ENCODE measurements at regions not wholly inside any gene's neighbourhood (a gene's known extent, or its start where the extent isn't known, plus 50 kb on each side); places are given as distances from the start of the nearest gene placed in this dataset.

DNA sequence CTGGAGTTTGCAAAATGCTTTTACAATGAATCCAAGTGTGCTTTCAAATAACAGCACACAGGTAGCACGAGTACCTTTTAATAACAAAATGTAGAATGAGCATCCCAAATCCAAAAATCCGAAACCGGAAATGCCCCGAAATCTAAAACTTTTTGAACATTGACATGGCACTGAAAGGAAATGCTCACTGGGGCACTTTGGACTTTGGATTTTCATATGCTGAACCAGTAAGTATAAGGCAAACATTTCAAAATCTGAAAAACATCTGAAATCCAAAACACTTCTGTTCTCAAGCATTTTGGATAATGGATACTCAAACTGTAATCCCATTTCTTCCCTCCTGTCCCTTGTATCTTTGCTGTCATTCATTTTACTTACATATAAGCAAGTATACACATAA is 50.1 kb downstream of the GCNT4 start:
- TF ChIP-seq, protein P1, sequence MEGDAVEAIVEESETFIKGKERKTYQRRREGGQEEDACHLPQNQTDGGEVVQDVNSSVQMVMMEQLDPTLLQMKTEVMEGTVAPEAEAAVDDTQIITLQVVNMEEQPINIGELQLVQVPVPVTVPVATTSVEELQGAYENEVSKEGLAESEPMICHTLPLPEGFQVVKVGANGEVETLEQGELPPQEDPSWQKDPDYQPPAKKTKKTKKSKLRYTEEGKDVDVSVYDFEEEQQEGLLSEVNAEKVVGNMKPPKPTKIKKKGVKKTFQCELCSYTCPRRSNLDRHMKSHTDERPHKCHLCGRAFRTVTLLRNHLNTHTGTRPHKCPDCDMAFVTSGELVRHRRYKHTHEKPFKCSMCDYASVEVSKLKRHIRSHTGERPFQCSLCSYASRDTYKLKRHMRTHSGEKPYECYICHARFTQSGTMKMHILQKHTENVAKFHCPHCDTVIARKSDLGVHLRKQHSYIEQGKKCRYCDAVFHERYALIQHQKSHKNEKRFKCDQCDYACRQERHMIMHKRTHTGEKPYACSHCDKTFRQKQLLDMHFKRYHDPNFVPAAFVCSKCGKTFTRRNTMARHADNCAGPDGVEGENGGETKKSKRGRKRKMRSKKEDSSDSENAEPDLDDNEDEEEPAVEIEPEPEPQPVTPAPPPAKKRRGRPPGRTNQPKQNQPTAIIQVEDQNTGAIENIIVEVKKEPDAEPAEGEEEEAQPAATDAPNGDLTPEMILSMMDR (IDR thresholded peaks at IDR 0.05), result no peak
- no peak for TF ChIP-seq POLR2AphosphoS5 (IDR thresholded peaks at IDR 0.05; ENCODE audit: low read depth, low read length)
- TF ChIP-seq TCF7L2 (IDR thresholded peaks at IDR 0.05; ENCODE audit: low read depth, low read length), result no peak
- TF ChIP-seq, protein P2, sequence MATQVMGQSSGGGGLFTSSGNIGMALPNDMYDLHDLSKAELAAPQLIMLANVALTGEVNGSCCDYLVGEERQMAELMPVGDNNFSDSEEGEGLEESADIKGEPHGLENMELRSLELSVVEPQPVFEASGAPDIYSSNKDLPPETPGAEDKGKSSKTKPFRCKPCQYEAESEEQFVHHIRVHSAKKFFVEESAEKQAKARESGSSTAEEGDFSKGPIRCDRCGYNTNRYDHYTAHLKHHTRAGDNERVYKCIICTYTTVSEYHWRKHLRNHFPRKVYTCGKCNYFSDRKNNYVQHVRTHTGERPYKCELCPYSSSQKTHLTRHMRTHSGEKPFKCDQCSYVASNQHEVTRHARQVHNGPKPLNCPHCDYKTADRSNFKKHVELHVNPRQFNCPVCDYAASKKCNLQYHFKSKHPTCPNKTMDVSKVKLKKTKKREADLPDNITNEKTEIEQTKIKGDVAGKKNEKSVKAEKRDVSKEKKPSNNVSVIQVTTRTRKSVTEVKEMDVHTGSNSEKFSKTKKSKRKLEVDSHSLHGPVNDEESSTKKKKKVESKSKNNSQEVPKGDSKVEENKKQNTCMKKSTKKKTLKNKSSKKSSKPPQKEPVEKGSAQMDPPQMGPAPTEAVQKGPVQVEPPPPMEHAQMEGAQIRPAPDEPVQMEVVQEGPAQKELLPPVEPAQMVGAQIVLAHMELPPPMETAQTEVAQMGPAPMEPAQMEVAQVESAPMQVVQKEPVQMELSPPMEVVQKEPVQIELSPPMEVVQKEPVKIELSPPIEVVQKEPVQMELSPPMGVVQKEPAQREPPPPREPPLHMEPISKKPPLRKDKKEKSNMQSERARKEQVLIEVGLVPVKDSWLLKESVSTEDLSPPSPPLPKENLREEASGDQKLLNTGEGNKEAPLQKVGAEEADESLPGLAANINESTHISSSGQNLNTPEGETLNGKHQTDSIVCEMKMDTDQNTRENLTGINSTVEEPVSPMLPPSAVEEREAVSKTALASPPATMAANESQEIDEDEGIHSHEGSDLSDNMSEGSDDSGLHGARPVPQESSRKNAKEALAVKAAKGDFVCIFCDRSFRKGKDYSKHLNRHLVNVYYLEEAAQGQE (IDR thresholded peaks at IDR 0.05; ENCODE audit: insufficient read depth in 1 of 2, low read depth in 2 of 2, low read length in 1 of 2), result no peak
- no peak for TF ChIP-seq SIN3A (IDR thresholded peaks at IDR 0.05; ENCODE audit: borderline replicate concordance, insufficient read depth, low read depth, low read length)
- intact Hi-C loops (cut with micrococcal nuclease; ENCODE audit: unreplicated experiment), result no loop called here
- H3K9me3 ChIP-seq (ENCODE audit: control insufficient read depth, insufficient read depth, low read depth, low read length), result no peaks in the 10 kb centered on the region
- no peaks in the 10 kb centered on the region for H3K4me1 ChIP-seq (ENCODE audit: control insufficient read depth, insufficient read depth, low read length)
- ATAC-seq (no peak), DNase-seq (ENCODE audit: low read depth, low spot score) (no peak)
- ChIA-PET CTCF (no interaction called here), POLR2A (no interaction called here)
- no peaks in the 10 kb centered on the region for H3K36me3 ChIP-seq (ENCODE audit: control insufficient read depth, insufficient read depth, low read length)
- no peak overlapping the region for H3K27ac ChIP-seq (ENCODE audit: low read length)
- no peak overlapping the region for H3K4me3 ChIP-seq (ENCODE audit: low read depth in 2 of 2, low read length in 2 of 2)
- in situ Hi-C loops (cut with HindIII; ENCODE audit: low pct_unique_long_range_greater_than_20kb, low sequenced_read_pairs), result no loop called here
- no peaks in the 10 kb centered on the region; the same call in 1 of the 2 replicates for H3K27me3 ChIP-seq (ENCODE audit: control insufficient read depth, insufficient read depth, low read length)
- BruUV-seq (replicated peaks), result no TSS peak

DNA sequence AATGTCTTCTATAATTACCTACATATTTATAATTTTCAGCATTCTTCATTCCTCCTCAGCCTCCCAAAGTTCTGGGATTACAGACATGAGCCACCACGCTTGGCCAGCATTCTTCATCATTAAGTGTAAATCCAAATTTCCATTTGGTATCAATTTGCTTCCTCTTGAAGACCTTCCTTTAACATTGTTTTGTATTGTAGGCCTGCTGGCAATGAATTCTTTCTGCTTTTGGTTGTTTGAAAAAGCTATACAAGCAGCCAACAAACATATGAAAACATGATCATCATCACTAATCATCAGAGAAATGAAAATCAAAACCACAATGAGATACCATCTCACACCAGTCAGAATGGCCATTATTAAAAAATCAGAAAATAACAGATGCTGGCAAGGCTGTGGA is 56.4 kb downstream of the GCNT4 start:
- TF ChIP-seq, protein P1 (IDR thresholded peaks at IDR 0.05), result no peak
- TF ChIP-seq, protein P2 (IDR thresholded peaks at IDR 0.05; ENCODE audit: insufficient read depth in 1 of 2, low read depth in 2 of 2, low read length in 1 of 2), result no peak
- TF ChIP-seq TCF7L2 (IDR thresholded peaks at IDR 0.05; ENCODE audit: low read depth, low read length), result no peak
- TF ChIP-seq POLR2AphosphoS5 (IDR thresholded peaks at IDR 0.05; ENCODE audit: low read depth, low read length), result no peak
- TF ChIP-seq SIN3A (IDR thresholded peaks at IDR 0.05; ENCODE audit: borderline replicate concordance, insufficient read depth, low read depth, low read length), result no peak
- no peak overlapping the region for H3K27ac ChIP-seq (ENCODE audit: low read length)
- H3K4me3 ChIP-seq (ENCODE audit: low read depth in 2 of 2, low read length in 2 of 2), result no peak overlapping the region
- H3K9me3 ChIP-seq (ENCODE audit: control insufficient read depth, insufficient read depth, low read depth, low read length), result no peaks in the 10 kb centered on the region
- in situ Hi-C loops (cut with HindIII; ENCODE audit: low pct_unique_long_range_greater_than_20kb, low sequenced_read_pairs) (no loop called here), intact Hi-C loops (cut with micrococcal nuclease; ENCODE audit: unreplicated experiment) (no loop called here)
- no peaks in the 10 kb centered on the region for H3K4me1 ChIP-seq (ENCODE audit: control insufficient read depth, insufficient read depth, low read length)
- ATAC-seq (no peak), DNase-seq (ENCODE audit: low read depth, low spot score) (no peak)
- H3K27me3 ChIP-seq (ENCODE audit: control insufficient read depth, insufficient read depth, low read length), result no peaks in the 10 kb centered on the region; the same call in 1 of the 2 replicates
- CTCF ChIA-PET, result no interaction called here
- no TSS peak for BruUV-seq (replicated peaks)
- POLR2A ChIA-PET, result no interaction called here
- H3K36me3 ChIP-seq (ENCODE audit: control insufficient read depth, insufficient read depth, low read length), result no peaks in the 10 kb centered on the region
